Astrocyte (in vitro differentiated cells and primary cell): ENCODE measurements at regions not wholly inside any gene's neighbourhood (a gene's known extent, or its start where the extent isn't known, plus 50 kb on each side); places are given as distances from the start of the nearest gene placed in this dataset.

ENCODE experiments used
- CTCF ChIP-seq: IDR thresholded peaks from 2 replicates; pipeline ENCODE4 v1.5.1; 2011; ENCODE audit warnings: low read depth, mild to moderate bottlenecking, inconsistent platforms, low read length, moderate library complexity; ENCODE audit not compliant: insufficient read depth
- EZH2 ChIP-seq: IDR thresholded peaks from 2 replicates; pipeline ENCODE4 v1.6.1; 2012; ENCODE audit warnings: mild to moderate bottlenecking, low read length, inconsistent platforms; ENCODE audit not compliant: insufficient read depth

DNA sequence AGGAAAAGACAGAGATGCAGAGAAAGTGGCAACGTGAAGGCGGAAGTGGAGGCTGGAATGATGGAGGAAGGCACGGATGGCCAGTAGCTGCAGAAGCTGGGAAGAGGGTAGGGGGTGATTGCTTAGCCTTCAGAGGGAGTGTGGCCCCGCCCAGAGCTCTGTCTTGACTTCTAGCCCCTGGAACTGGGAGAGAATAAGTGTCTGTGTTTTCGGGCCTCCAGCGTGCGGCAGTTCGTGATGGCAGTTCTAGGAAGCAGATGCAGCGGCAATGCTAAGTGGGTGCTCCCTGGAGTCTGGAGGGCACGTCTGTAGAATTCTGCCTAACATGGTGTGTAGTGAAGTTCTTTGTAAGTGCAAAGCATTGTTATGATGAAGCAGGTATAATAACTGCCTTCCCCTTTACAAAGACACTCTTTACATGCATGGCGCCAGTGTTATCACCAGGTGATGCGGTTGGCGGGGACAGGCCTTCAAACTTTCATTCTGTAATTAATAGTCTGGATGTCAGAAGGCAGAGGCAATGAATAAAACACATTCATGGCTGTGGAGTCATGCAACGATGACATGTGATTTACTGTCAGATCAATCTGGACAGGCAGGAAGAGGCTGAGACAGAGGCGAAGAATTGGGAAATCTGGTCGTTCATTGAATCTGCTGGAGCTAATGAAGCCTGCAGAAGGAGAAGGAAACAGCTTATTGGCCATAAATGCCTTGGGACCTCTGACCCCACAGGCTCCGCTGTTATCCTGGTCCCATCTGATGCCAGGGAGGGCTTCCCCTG lies 228.6 kb downstream of the GLRX3 start:
- no peak for TF ChIP-seq CTCF
- TF ChIP-seq EZH2, result no peak
